Muscle of leg (tissue), 3 donors: ENCODE measurements at regions not wholly inside any gene's neighbourhood (a gene's known extent, or its start where the extent isn't known, plus 50 kb on each side); places are given as distances from the start of the nearest gene placed in this dataset.

Source experiments
- DNase-seq: peaks from one replicate; pipeline ENCODE4 v3.0.0; 2013
- H3K27ac ChIP-seq: one replicate; pipeline ENCODE4 v1.5.1; 2013; ENCODE audit warnings: mild to moderate bottlenecking, low read length, control low read depth
- H3K27me3 ChIP-seq: one replicate; pipeline ENCODE4 v1.6.1; 2013; ENCODE audit warnings: low read length; ENCODE audit not compliant: control insufficient read depth, insufficient read depth
- H3K36me3 ChIP-seq: one replicate; pipeline ENCODE4 v1.6.1; 2013; ENCODE audit warnings: low read length; ENCODE audit not compliant: control insufficient read depth, insufficient read depth
- H3K4me1 ChIP-seq: one replicate; pipeline ENCODE4 v1.6.1; 2013; ENCODE audit warnings: low read length; ENCODE audit not compliant: control insufficient read depth, insufficient read depth
- H3K4me3 ChIP-seq: one replicate; pipeline ENCODE4 v1.5.1; 2013; ENCODE audit warnings: low read length, control low read depth
- H3K9me3 ChIP-seq: replicated peaks from 2 replicates; pipeline ENCODE4 v1.6.1; 2013; ENCODE audit warnings: low read depth, low read length; ENCODE audit not compliant: control insufficient read depth
- WGBS: methylation state at CpG from one replicate; pipeline ENCODE4 v1.1.5; 2013; ENCODE audit warnings: missing lambda C conversion rate; ENCODE audit not compliant: insufficient coverage; 5-methylcytosine and 5-hydroxymethylcytosine counted together

- H3K27me3 ChIP-seq: no peaks in the 10 kb centered on the region
- DNase-seq: no peak
- H3K4me3 ChIP-seq: no peak overlapping the region
- H3K4me1 ChIP-seq: no peaks in the 10 kb centered on the region
- no peak overlapping the region for H3K27ac ChIP-seq
- H3K9me3 ChIP-seq: no peaks in the 10 kb centered on the region
- WGBS: 94% methylated on average over 9 of the region's 17 CpGs
- no peaks in the 10 kb centered on the region for H3K36me3 ChIP-seq
Observed at GRCh38 chr2:16149349-16150243, 209.2 kb downstream of the MYCN start.

- no peaks in the 10 kb centered on the region for H3K36me3 ChIP-seq
- DNase-seq: no peak
- no peaks in the 10 kb centered on the region for H3K9me3 ChIP-seq
- no peaks in the 10 kb centered on the region for H3K4me1 ChIP-seq
- no peak overlapping the region for H3K27ac ChIP-seq
- no peaks in the 10 kb centered on the region for H3K27me3 ChIP-seq
- no peak overlapping the region for H3K4me3 ChIP-seq
- WGBS: 80% methylated on average over 2 of the region's 6 CpGs
Observed at GRCh38 chr2:16148632-16149348, 208.4 kb downstream of the MYCN start.

- H3K4me1 ChIP-seq: no peaks in the 10 kb centered on the region
- WGBS: 90% methylated on average over 6 of the region's 9 CpGs
- H3K4me3 ChIP-seq: no peak overlapping the region
- no peaks in the 10 kb centered on the region for H3K27me3 ChIP-seq
- no peak overlapping the region for H3K27ac ChIP-seq
- no peak for DNase-seq
- H3K9me3 ChIP-seq: peaks cover 2% of the 10 kb centered on the region
- no peaks in the 10 kb centered on the region for H3K36me3 ChIP-seq
Observed at GRCh38 chr2:16142383-16143361, 202.3 kb downstream of the MYCN start.

GRCh38 chr2:16141641-16141921 is 201.2 kb downstream of the MYCN start:
- Histone ChIP-seq H3K9me3 (peaks cover 2% of the 10 kb centered on the region), H3K27ac (no peak overlapping the region), H3K36me3 (no peaks in the 10 kb centered on the region), H3K27me3 (no peaks in the 10 kb centered on the region), H3K4me3 (no peak overlapping the region), H3K4me1 (no peaks in the 10 kb centered on the region)
- no peak for DNase-seq
- WGBS: no CpG with 5 or more reads among the region's 2 CpGs

- Histone ChIP-seq H3K36me3 (no peaks in the 10 kb centered on the region), H3K4me3 (no peak overlapping the region), H3K9me3 (peaks cover 2% of the 10 kb centered on the region), H3K4me1 (no peaks in the 10 kb centered on the region), H3K27ac (no peak overlapping the region), H3K27me3 (no peaks in the 10 kb centered on the region)
- no peak for DNase-seq
- 76% methylated on average over 6 of the region's 7 CpGs for WGBS
Observed at GRCh38 chr2:16140771-16141640, 200.7 kb downstream of the MYCN start.

GRCh38 chr2:16139663-16140615 is 199.6 kb downstream of the MYCN start:
- Histone ChIP-seq H3K27me3 (no peaks in the 10 kb centered on the region), H3K4me1 (no peaks in the 10 kb centered on the region), H3K27ac (no peak overlapping the region), H3K4me3 (no peak overlapping the region), H3K36me3 (no peaks in the 10 kb centered on the region), H3K9me3 (peaks cover 2% of the 10 kb centered on the region)
- WGBS: 92% methylated on average over 4 of the region's 9 CpGs
- no peak for DNase-seq

- 26% methylated on average over 5 of the region's 8 CpGs for WGBS
- Histone ChIP-seq H3K36me3 (no peaks in the 10 kb centered on the region), H3K9me3 (peaks cover 2% of the 10 kb centered on the region), H3K27me3 (no peaks in the 10 kb centered on the region), H3K4me1 (no peaks in the 10 kb centered on the region), H3K27ac (no peak overlapping the region), H3K4me3 (no peak overlapping the region)
- no peak for DNase-seq
Observed at GRCh38 chr2:16138811-16139662, 198.7 kb downstream of the MYCN start.

GRCh38 chr2:16137080-16137755 is 196.9 kb downstream of the MYCN start:
- Histone ChIP-seq H3K27me3 (no peaks in the 10 kb centered on the region), H3K4me3 (no peak overlapping the region), H3K9me3 (no peaks in the 10 kb centered on the region), H3K36me3 (no peaks in the 10 kb centered on the region), H3K27ac (no peak overlapping the region), H3K4me1 (no peaks in the 10 kb centered on the region)
- WGBS: 79% methylated on average over 4 of the region's 5 CpGs
- DNase-seq: no peak
